ENCODE measurements at regions not wholly inside any gene's neighbourhood (a gene's known extent, or its start where the extent isn't known, plus 50 kb on each side); places are given as distances from the start of the nearest gene placed in this dataset.

GRCh38 chr3:1495466-1495865 is 402.6 kb downstream of the CNTN6 start:
- TF ChIP-seq CTCF (IDR thresholded peaks at IDR 0.05) (no peak), POLR2A (IDR thresholded peaks at IDR 0.05) (no peak), POLR2AphosphoS5 (IDR thresholded peaks at IDR 0.05) (no peak), EP300 (IDR thresholded peaks at IDR 0.05) (no peak)

Data from gastroesophageal sphincter (tissue), 3 donors.